ENCODE measurements at regions not wholly inside any gene's neighbourhood (a gene's known extent, or its start where the extent isn't known, plus 50 kb on each side); places are given as distances from the start of the nearest gene placed in this dataset.
A peak's percentile ranks its signal among the peaks of the same experiment; 100 is the strongest.

GRCh38 chr2:37501113-37501512 is 156.7 kb downstream of the QPCT start:
- no peaks in the 10 kb centered on the region for H3K9me3 ChIP-seq (ENCODE audit: low read length)
- CTCF ChIA-PET: no interaction called here
- H3K4me1 ChIP-seq (ENCODE audit: insufficient read depth, low read length): no peaks in the 10 kb centered on the region
- peaks cover 0 to 28% (median 2%) of the 10 kb centered on the region in 3 donors for H3K36me3 Mint-ChIP-seq
- no peak overlapping the region for H3K27ac Mint-ChIP-seq
- H3K4me1 Mint-ChIP-seq: no peaks in the 10 kb centered on the region
- H3K36me3 ChIP-seq (ENCODE audit: insufficient read depth, low read length): no peaks in the 10 kb centered on the region
- no peak overlapping the region for H3K27ac ChIP-seq (ENCODE audit: low read depth, low read length)
- peaks cover 6 to 28% of the 10 kb centered on the region in 2 donors for H3K27me3 Mint-ChIP-seq
- POLR2A ChIA-PET: no interaction called here
- H3K4me3 ChIP-seq (ENCODE audit: low read length): no peak overlapping the region
- H3K4me3 Mint-ChIP-seq: no peak overlapping the region
- DNase-seq: no peak
- H3K9me3 Mint-ChIP-seq: peaks cover 0 to 2% (median 0%) of the 10 kb centered on the region in 5 donors
- H3K27me3 ChIP-seq (ENCODE audit: insufficient read depth, low read length, poor library complexity, severe bottlenecking): no peaks in the 10 kb centered on the region

DNA sequence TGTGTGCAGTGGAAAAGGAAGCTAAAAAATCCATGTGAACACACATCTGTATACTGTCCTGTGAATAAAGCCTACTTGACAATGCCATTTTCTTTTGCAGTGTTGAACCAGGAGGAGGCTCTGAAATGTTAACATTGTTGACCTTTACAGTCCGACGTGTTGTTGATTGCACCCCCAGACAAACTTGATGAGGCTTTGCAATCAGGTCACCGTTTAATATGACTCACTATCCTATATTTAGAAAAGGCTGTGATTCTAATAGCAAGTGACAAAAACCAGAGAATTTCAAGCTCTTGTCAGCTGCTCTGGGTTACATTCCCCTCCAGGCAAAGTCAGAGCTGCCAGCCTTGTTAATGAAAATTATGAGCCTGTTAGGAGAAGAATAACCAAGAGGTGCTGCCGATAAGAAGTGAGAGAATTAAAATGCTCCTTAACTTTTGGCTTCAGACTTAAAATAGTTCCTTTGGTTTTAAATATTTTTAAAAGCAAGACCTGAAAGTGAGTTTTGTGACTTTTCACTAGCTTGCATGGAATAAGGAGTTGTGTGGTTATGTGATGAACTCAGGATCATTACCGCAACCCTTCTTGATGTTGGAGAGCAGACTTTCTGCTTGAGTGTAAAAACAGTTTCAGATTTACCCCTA is 162.1 kb downstream of the QPCT start:
- ChIA-PET CTCF (interaction anchor here (1.2 to 1.7 kb wide), 2 partner anchors 26 to 92 kb away, joined by 4 read pairs; no protein-coding TSS in a partner anchor), POLR2A (no interaction called here)
- H3K4me1 Mint-ChIP-seq: no peaks in the 10 kb centered on the region
- peaks cover 4 to 9% of the 10 kb centered on the region in 2 donors for H3K27me3 Mint-ChIP-seq
- H3K4me1 ChIP-seq (ENCODE audit: insufficient read depth, low read length): no peaks in the 10 kb centered on the region
- H3K27ac ChIP-seq (ENCODE audit: low read depth, low read length): no peak overlapping the region
- DNase-seq: no peak
- no peak overlapping the region for H3K4me3 Mint-ChIP-seq
- no peak overlapping the region for H3K4me3 ChIP-seq (ENCODE audit: low read length)
- no peaks in the 10 kb centered on the region for H3K9me3 ChIP-seq (ENCODE audit: low read length)
- H3K27me3 ChIP-seq (ENCODE audit: insufficient read depth, low read length, poor library complexity, severe bottlenecking): no peaks in the 10 kb centered on the region
- peak overlapping the region in 1 of 8 donors; percentile 29 for H3K27ac Mint-ChIP-seq
- H3K36me3 Mint-ChIP-seq: peaks cover 0 to 4% (median 0%) of the 10 kb centered on the region in 3 donors
- no peaks in the 10 kb centered on the region for H3K36me3 ChIP-seq (ENCODE audit: insufficient read depth, low read length)
- no peaks in the 10 kb centered on the region for H3K9me3 Mint-ChIP-seq

DNA sequence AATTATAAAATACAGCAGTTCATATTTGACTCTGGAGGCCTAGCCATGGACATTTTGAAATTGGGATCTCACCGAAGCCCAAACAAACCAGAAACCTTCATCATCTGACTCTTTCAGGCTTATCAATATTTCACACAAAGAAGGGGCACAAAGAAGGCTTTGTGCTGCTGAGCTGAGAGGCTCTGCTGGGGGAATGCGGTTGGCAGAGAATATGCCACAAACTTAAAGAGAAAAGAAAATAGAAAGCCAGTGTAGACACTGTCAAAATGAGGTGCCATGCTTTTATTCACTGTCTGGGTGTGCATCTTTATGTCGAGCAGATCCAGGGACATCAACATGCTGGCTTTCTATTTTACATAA is 162.6 kb downstream of the QPCT start:
- Histone ChIP-seq H3K4me3 (ENCODE audit: low read length) (no peak overlapping the region), H3K27ac (ENCODE audit: low read depth, low read length) (no peak overlapping the region), H3K36me3 (ENCODE audit: insufficient read depth, low read length) (no peaks in the 10 kb centered on the region), H3K9me3 (ENCODE audit: low read length) (no peaks in the 10 kb centered on the region), H3K27me3 (ENCODE audit: insufficient read depth, low read length, poor library complexity, severe bottlenecking) (no peaks in the 10 kb centered on the region), H3K4me1 (ENCODE audit: insufficient read depth, low read length) (no peaks in the 10 kb centered on the region)
- Mint-ChIP-seq H3K27ac (peak overlapping the region in 1 of 8 donors; percentile 29), H3K9me3 (no peaks in the 10 kb centered on the region), H3K4me1 (no peaks in the 10 kb centered on the region), H3K4me3 (no peak overlapping the region), H3K27me3 (peaks cover 4 to 5% of the 10 kb centered on the region in 2 donors), H3K36me3 (no peaks in the 10 kb centered on the region)
- CTCF ChIA-PET: interaction anchor here (1.2 to 1.7 kb wide), 2 partner anchors 25 to 93 kb away, joined by 4 read pairs; no protein-coding TSS in a partner anchor
- no peak for DNase-seq
- POLR2A ChIA-PET: no interaction called here

DNA sequence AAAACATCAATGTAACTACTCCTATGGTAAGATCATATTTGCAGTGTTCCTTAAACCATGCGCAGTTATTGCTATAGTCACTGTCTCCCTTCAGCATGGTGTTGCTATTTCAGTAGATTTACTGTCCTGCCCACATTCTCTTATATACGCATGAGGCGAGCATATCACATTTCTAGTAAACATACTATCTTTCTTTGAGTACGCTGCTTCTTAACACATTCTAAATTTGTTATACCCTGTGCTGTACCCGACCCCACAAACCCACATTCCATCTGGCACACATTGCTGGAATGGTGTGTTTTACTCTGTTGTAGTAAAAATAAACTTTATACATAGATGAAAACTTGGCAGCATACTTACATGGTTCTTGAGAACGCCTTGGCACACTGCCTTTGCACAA is 163.3 kb downstream of the QPCT start:
- no peak overlapping the region for H3K4me3 ChIP-seq (ENCODE audit: low read length)
- no peak overlapping the region for H3K27ac Mint-ChIP-seq
- H3K36me3 ChIP-seq (ENCODE audit: insufficient read depth, low read length): no peaks in the 10 kb centered on the region
- no peaks in the 10 kb centered on the region for H3K4me1 ChIP-seq (ENCODE audit: insufficient read depth, low read length)
- DNase-seq: no peak
- H3K4me1 Mint-ChIP-seq: no peaks in the 10 kb centered on the region
- no peaks in the 10 kb centered on the region for H3K9me3 ChIP-seq (ENCODE audit: low read length)
- no peak overlapping the region for H3K27ac ChIP-seq (ENCODE audit: low read depth, low read length)
- no peaks in the 10 kb centered on the region for H3K9me3 Mint-ChIP-seq
- H3K36me3 Mint-ChIP-seq: no peaks in the 10 kb centered on the region
- no peak overlapping the region for H3K4me3 Mint-ChIP-seq
- POLR2A ChIA-PET: no interaction called here
- CTCF ChIA-PET: interaction anchor here (1.7 kb wide), 1 partner anchor 25 kb away, joined by 4 read pairs; no protein-coding TSS in a partner anchor
- H3K27me3 ChIP-seq (ENCODE audit: insufficient read depth, low read length, poor library complexity, severe bottlenecking): no peaks in the 10 kb centered on the region
- peaks cover 0 to 4% of the 10 kb centered on the region in 2 donors for H3K27me3 Mint-ChIP-seq

GRCh38 chr2:37512971-37513370 is 158.5 kb downstream of the CDC42EP3 start:
- H3K4me3 ChIP-seq (ENCODE audit: low read length): no peak overlapping the region
- Mint-ChIP-seq H3K27me3 (peaks cover 0 to 1% of the 10 kb centered on the region in 2 donors), H3K4me1 (no peaks in the 10 kb centered on the region), H3K4me3 (no peak overlapping the region), H3K9me3 (peaks cover 0 to 2% (median 0%) of the 10 kb centered on the region in 5 donors), H3K27ac (no peak overlapping the region), H3K36me3 (peaks cover 0 to 11% (median 0%) of the 10 kb centered on the region in 3 donors)
- no peaks in the 10 kb centered on the region for H3K4me1 ChIP-seq (ENCODE audit: insufficient read depth, low read length)
- H3K27ac ChIP-seq (ENCODE audit: low read depth, low read length): no peak overlapping the region
- no peaks in the 10 kb centered on the region for H3K36me3 ChIP-seq (ENCODE audit: insufficient read depth, low read length)
- no peaks in the 10 kb centered on the region for H3K27me3 ChIP-seq (ENCODE audit: insufficient read depth, low read length, poor library complexity, severe bottlenecking)
- ChIA-PET POLR2A (no interaction called here), CTCF (no interaction called here)
- DNase-seq: no peak
- no peaks in the 10 kb centered on the region for H3K9me3 ChIP-seq (ENCODE audit: low read length)

GRCh38 chr2:37523814-37524362 is 147.6 kb downstream of the CDC42EP3 start:
- Histone ChIP-seq H3K4me1 (ENCODE audit: insufficient read depth, low read length) (no peaks in the 10 kb centered on the region), H3K4me3 (ENCODE audit: low read length) (no peak overlapping the region), H3K27me3 (ENCODE audit: insufficient read depth, low read length, poor library complexity, severe bottlenecking) (no peaks in the 10 kb centered on the region), H3K36me3 (ENCODE audit: insufficient read depth, low read length) (no peaks in the 10 kb centered on the region), H3K9me3 (ENCODE audit: low read length) (no peaks in the 10 kb centered on the region), H3K27ac (ENCODE audit: low read depth, low read length) (no peak overlapping the region)
- H3K9me3 Mint-ChIP-seq: no peaks in the 10 kb centered on the region
- H3K36me3 Mint-ChIP-seq: no peaks in the 10 kb centered on the region
- no peak for DNase-seq
- POLR2A ChIA-PET: no interaction called here
- no peaks in the 10 kb centered on the region for H3K4me1 Mint-ChIP-seq
- H3K27ac Mint-ChIP-seq: no peak overlapping the region
- H3K4me3 Mint-ChIP-seq: no peak overlapping the region
- peaks cover 0 to 19% of the 10 kb centered on the region in 2 donors for H3K27me3 Mint-ChIP-seq
- CTCF ChIA-PET: interaction anchor here (1.3 kb wide), 1 partner anchor 109 kb away, joined by 3 read pairs; no protein-coding TSS in a partner anchor

GRCh38 chr2:37526323-37526722 is 145.1 kb downstream of the CDC42EP3 start:
- Histone ChIP-seq H3K36me3 (ENCODE audit: insufficient read depth, low read length) (no peaks in the 10 kb centered on the region), H3K9me3 (ENCODE audit: low read length) (no peaks in the 10 kb centered on the region), H3K27me3 (ENCODE audit: insufficient read depth, low read length, poor library complexity, severe bottlenecking) (no peaks in the 10 kb centered on the region), H3K4me1 (ENCODE audit: insufficient read depth, low read length) (no peaks in the 10 kb centered on the region), H3K27ac (ENCODE audit: low read depth, low read length) (no peak overlapping the region), H3K4me3 (ENCODE audit: low read length) (no peak overlapping the region)
- DNase-seq: no peak
- Mint-ChIP-seq H3K27me3 (peaks cover 0 to 19% of the 10 kb centered on the region in 2 donors), H3K27ac (no peak overlapping the region), H3K9me3 (no peaks in the 10 kb centered on the region), H3K4me3 (no peak overlapping the region), H3K36me3 (no peaks in the 10 kb centered on the region), H3K4me1 (no peaks in the 10 kb centered on the region)
- CTCF ChIA-PET: interaction anchor here (0.7 kb wide), 1 partner anchor 112 kb away, joined by 4 read pairs; no protein-coding TSS in a partner anchor
- POLR2A ChIA-PET: no interaction called here

- CTCF ChIA-PET: no interaction called here
- DNase-seq: no peak
- no peaks in the 10 kb centered on the region for H3K4me1 Mint-ChIP-seq
- Histone ChIP-seq H3K36me3 (ENCODE audit: insufficient read depth, low read length) (no peaks in the 10 kb centered on the region), H3K27me3 (ENCODE audit: insufficient read depth, low read length, poor library complexity, severe bottlenecking) (no peaks in the 10 kb centered on the region), H3K4me3 (ENCODE audit: low read length) (no peak overlapping the region), H3K9me3 (ENCODE audit: low read length) (no peaks in the 10 kb centered on the region), H3K27ac (ENCODE audit: low read depth, low read length) (no peak overlapping the region), H3K4me1 (ENCODE audit: insufficient read depth, low read length) (no peaks in the 10 kb centered on the region)
- H3K4me3 Mint-ChIP-seq: no peak overlapping the region
- H3K36me3 Mint-ChIP-seq: no peaks in the 10 kb centered on the region
- no peaks in the 10 kb centered on the region for H3K9me3 Mint-ChIP-seq
- H3K27ac Mint-ChIP-seq: no peak overlapping the region
- peaks cover 0 to 19% of the 10 kb centered on the region in 2 donors for H3K27me3 Mint-ChIP-seq
- POLR2A ChIA-PET: no interaction called here
Observed at GRCh38 chr2:37526856-37527255, 144.6 kb downstream of the CDC42EP3 start.

All from CD8-positive, alpha-beta memory T cell (primary cell).